Caco-2 (cell line): ENCODE measurements at regions not wholly inside any gene's neighbourhood (a gene's known extent, or its start where the extent isn't known, plus 50 kb on each side); places are given as distances from the start of the nearest gene placed in this dataset.

Experiments
- BruUV-seq: library from RNA; stranded (reverse); fragments of 400-500 nt; replicated peaks from 2 replicates; lab custom pipeline; 2021; lab: Mats Ljungman, UMichigan
- CTCF ChIA-PET: fragments of 300-600 bp; sonication (Branson Sonifier 250); formaldehyde crosslinking; loops from one replicate; lab custom pipeline; 2022; ENCODE audit warnings: antibody characterized with exemption; lab: Charles Lee
- POLR2A ChIA-PET: fragments of 300-600 bp; sonication (Branson Sonifier 250); formaldehyde crosslinking; loops from one replicate; lab custom pipeline; 2022; ENCODE audit warnings: antibody characterized with exemption; lab: Charles Lee
- DNase-seq, 2 experiments: peaks; one replicate each; pipeline versions ENCODE4 v3.0.0 to v3.0.0-alpha.2; 2020 to 2022
- H3K27me3 ChIP-seq: replicated peaks from 2 replicates; pipeline ENCODE4 v1.6.0; 2011; ENCODE audit warnings: low read length; ENCODE audit not compliant: control insufficient read depth, insufficient read depth
- H3K36me3 ChIP-seq: 2 replicates; pipeline ENCODE4 v1.5.1; 2011; ENCODE audit warnings: low read length; ENCODE audit not compliant: control insufficient read depth, insufficient read depth
- H3K4me1 ChIP-seq: fragments of 250-450 bp; sonication (Bioruptor Pico); 2 replicates; pipeline ENCODE4 v1.5.1; 2020; ENCODE audit warnings: mild to moderate bottlenecking
- H3K4me3 ChIP-seq: 2 replicates; pipeline ENCODE4 v1.5.1; 2011; ENCODE audit warnings: low read depth, mild to moderate bottlenecking, control low read depth, low read length
- H3K9me3 ChIP-seq: fragments of 250-450 bp; sonication (Bioruptor Pico); 2 replicates; pipeline ENCODE4 v1.5.1; 2020; ENCODE audit warnings: mild to moderate bottlenecking, moderate library complexity
- H3K27ac Mint-ChIP-seq: one replicate; pipeline ENCODE4 v1.8.0; 2022; ENCODE audit warnings: mixed read lengths; ENCODE audit not compliant: unreplicated experiment
- H3K27me3 Mint-ChIP-seq: one replicate; pipeline ENCODE4 v1.8.0; 2022; ENCODE audit warnings: mixed read lengths; ENCODE audit not compliant: insufficient read depth, unreplicated experiment
- H3K36me3 Mint-ChIP-seq: one replicate; pipeline ENCODE4 v1.8.0; 2022; ENCODE audit warnings: mild to moderate bottlenecking, mixed read lengths; ENCODE audit not compliant: insufficient read depth, unreplicated experiment
- H3K4me1 Mint-ChIP-seq: one replicate; pipeline ENCODE4 v1.8.0; 2022; ENCODE audit warnings: low read depth, mixed read lengths; ENCODE audit not compliant: unreplicated experiment
- H3K4me3 Mint-ChIP-seq: one replicate; pipeline ENCODE4 v1.8.0; 2022; ENCODE audit warnings: mild to moderate bottlenecking, moderate library complexity, mixed read lengths; ENCODE audit not compliant: unreplicated experiment
- H3K9me3 Mint-ChIP-seq: one replicate; pipeline ENCODE4 v1.8.0; 2022; ENCODE audit warnings: mixed read lengths; ENCODE audit not compliant: unreplicated experiment
- intact Hi-C: fragments of 100-400 bp; cut with micrococcal nuclease; formaldehyde crosslinking; loops from one replicate; pipeline ENCODE4 v1.10.0; 2022; ENCODE audit not compliant: unreplicated experiment
- TF ChIP-seq, protein P1 (sequence below), 2 experiments: fragments of 200-600 bp in 1 of 2; IDR thresholded peaks; 1 replicate in 1 of 2; 2 replicates in 1 of 2; pipeline versions ENCODE4 v1.5.1 to v1.8.0; 2011 to 2022; ENCODE audit warnings: antibody characterized with exemption in 1 of 2, control low read depth in 1 of 2, inconsistent platforms in 1 of 2, low read depth in 1 of 2, low read length in 1 of 2, mild to moderate bottlenecking in 1 of 2, moderate library complexity in 1 of 2; ENCODE audit not compliant: insufficient read depth in 1 of 2, severe bottlenecking in 1 of 2, unreplicated experiment in 1 of 2

DNA sequence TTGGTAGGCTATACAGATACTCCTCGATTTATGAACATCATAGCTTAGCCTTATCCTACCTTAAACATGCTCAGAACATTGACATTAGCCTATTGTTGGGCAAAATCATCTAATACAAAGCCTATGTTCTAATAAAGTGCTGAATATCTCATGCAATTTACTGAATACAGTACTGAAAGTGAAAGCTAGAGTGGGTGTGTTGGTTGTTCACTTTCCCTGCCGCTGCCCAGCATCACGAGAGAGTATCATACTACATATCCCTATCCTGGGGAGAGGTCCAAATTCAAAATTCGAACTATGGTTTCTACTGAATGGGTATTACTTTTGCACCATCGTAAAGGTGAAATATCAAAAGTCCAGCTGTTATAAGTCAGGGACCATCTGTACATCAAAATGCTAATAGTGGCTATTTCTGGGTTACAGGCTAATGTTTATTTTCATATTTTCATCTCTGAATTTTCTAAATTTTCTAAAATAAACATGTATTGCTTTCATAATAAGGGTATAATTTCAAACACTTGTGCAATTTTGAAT is 54.5 kb downstream of the NACA2 start:
- BruUV-seq = no TSS peak
- CTCF ChIA-PET = no interaction called here
- Mint-ChIP-seq H3K4me1 (no peaks in the 10 kb centered on the region), H3K36me3 (no peaks in the 10 kb centered on the region), H3K27me3 (no peaks in the 10 kb centered on the region), H3K9me3 (peaks cover 19% of the 10 kb centered on the region), H3K27ac (no peak overlapping the region), H3K4me3 (no peak overlapping the region)
- no peak overlapping the region for H3K4me3 ChIP-seq
- TF ChIP-seq, protein P1, sequence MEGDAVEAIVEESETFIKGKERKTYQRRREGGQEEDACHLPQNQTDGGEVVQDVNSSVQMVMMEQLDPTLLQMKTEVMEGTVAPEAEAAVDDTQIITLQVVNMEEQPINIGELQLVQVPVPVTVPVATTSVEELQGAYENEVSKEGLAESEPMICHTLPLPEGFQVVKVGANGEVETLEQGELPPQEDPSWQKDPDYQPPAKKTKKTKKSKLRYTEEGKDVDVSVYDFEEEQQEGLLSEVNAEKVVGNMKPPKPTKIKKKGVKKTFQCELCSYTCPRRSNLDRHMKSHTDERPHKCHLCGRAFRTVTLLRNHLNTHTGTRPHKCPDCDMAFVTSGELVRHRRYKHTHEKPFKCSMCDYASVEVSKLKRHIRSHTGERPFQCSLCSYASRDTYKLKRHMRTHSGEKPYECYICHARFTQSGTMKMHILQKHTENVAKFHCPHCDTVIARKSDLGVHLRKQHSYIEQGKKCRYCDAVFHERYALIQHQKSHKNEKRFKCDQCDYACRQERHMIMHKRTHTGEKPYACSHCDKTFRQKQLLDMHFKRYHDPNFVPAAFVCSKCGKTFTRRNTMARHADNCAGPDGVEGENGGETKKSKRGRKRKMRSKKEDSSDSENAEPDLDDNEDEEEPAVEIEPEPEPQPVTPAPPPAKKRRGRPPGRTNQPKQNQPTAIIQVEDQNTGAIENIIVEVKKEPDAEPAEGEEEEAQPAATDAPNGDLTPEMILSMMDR (IDR thresholded peaks at IDR 0.05; ENCODE audit: insufficient read depth in 1 of 2, low read depth in 1 of 2, low read length in 1 of 2, severe bottlenecking in 1 of 2, unreplicated experiment in 1 of 2) = no peak
- H3K27me3 ChIP-seq = no peaks in the 10 kb centered on the region
- H3K4me1 ChIP-seq = no peaks in the 10 kb centered on the region
- DNase-seq = no peak
- intact Hi-C loops = no loop called here
- POLR2A ChIA-PET = no interaction called here
- no peaks in the 10 kb centered on the region for H3K36me3 ChIP-seq
- H3K9me3 ChIP-seq = 0 out of 2 replicates have a peak, but pooled peaks cover 4% of the 10 kb centered on the region
